IMR-90 (cell line): ENCODE measurements at regions not wholly inside any gene's neighbourhood (a gene's known extent, or its start where the extent isn't known, plus 50 kb on each side); places are given as distances from the start of the nearest gene placed in this dataset.

ENCODE experiments used
- ATAC-seq: fragments of 200-7000 bp; cut with Tn5 transposase; 2 replicates; pipeline ENCODE4 v1.9.1; 2020; ENCODE audit warnings: low read depth, mild to moderate bottlenecking, moderate library complexity
- BruUV-seq: library from RNA; stranded (reverse); fragments of 400-500 nt; replicated peaks from 2 replicates; lab custom pipeline; 2021; lab: Mats Ljungman, UMichigan
- CTCF ChIA-PET: fragments of 300-600 bp; formaldehyde crosslinking; extraction: SDS; loops from one replicate; lab custom pipeline; 2021; ENCODE audit warnings: antibody characterized with exemption; lab: Yijun Ruan, JAX
- POLR2A ChIA-PET: fragments of 300-600 bp; sonication (Branson Sonifier 250); formaldehyde crosslinking; loops from one replicate; lab custom pipeline; 2022; ENCODE audit warnings: antibody characterized with exemption; ENCODE audit not compliant: unreplicated experiment; lab: Charles Lee
- DNase-seq: peaks from one replicate; pipeline ENCODE4 v3.0.0; 2013
- H2AFZ ChIP-seq: replicated peaks from 2 replicates; pipeline ENCODE3; 2013; ENCODE audit warnings: low read length, mild to moderate bottlenecking; ENCODE audit not compliant: poor library complexity
- H2AK5ac ChIP-seq: 2 replicates; pipeline ENCODE4 v1.6.1; 2013; ENCODE audit warnings: low read depth, low read length, inconsistent platforms
- H2AK9ac ChIP-seq: replicated peaks from 2 replicates; pipeline ENCODE3; 2013; ENCODE audit warnings: mild to moderate bottlenecking, low read depth, low read length, moderate library complexity; ENCODE audit not compliant: poor library complexity
- H2BK120ac ChIP-seq: 2 replicates; pipeline ENCODE4 v1.6.1; 2013; ENCODE audit warnings: low read depth, low read length, inconsistent platforms
- H2BK15ac ChIP-seq: 3 replicates; pipeline ENCODE4 v1.6.1; 2013; ENCODE audit warnings: low read depth, low read length, inconsistent platforms
- H2BK20ac ChIP-seq: 2 replicates; pipeline ENCODE4 v1.6.1; 2013; ENCODE audit warnings: low read depth, mild to moderate bottlenecking, inconsistent platforms, low read length, moderate library complexity
- H2BK5ac ChIP-seq: 2 replicates; pipeline ENCODE4 v1.6.1; 2013; ENCODE audit warnings: mild to moderate bottlenecking, low read depth, low read length, inconsistent platforms; ENCODE audit not compliant: poor library complexity, severe bottlenecking
- H3K14ac ChIP-seq: replicated peaks from 2 replicates; pipeline ENCODE4 v1.6.1; 2013; ENCODE audit warnings: low read depth, low read length, inconsistent platforms
- H3K18ac ChIP-seq: 2 replicates; pipeline ENCODE4 v1.6.1; 2013; ENCODE audit warnings: low read depth, low read length, control low read depth
- H3K23ac ChIP-seq: 2 replicates; pipeline ENCODE4 v1.6.1; 2013; ENCODE audit warnings: low read depth, low read length, inconsistent platforms
- H3K27ac ChIP-seq: 2 replicates; pipeline ENCODE4 v1.5.1; 2013; ENCODE audit warnings: mild to moderate bottlenecking, control low read depth, low read length; ENCODE audit not compliant: insufficient read depth
- H3K27me3 ChIP-seq: 2 replicates; pipeline ENCODE4 v1.6.1; 2013; ENCODE audit warnings: low read length; ENCODE audit not compliant: control insufficient read depth, insufficient read depth
- H3K36me3 ChIP-seq: 2 replicates; pipeline ENCODE4 v1.6.1; 2013; ENCODE audit warnings: low read length, mixed read lengths; ENCODE audit not compliant: control insufficient read depth, insufficient read depth
- H3K4ac ChIP-seq: 2 replicates; pipeline ENCODE4 v1.6.1; 2013; ENCODE audit warnings: low read depth, low read length, inconsistent platforms
- H3K4me1 ChIP-seq: 2 replicates; pipeline ENCODE4 v1.6.1; 2013; ENCODE audit warnings: low read length, mixed read lengths; ENCODE audit not compliant: control insufficient read depth, insufficient read depth
- H3K4me2 ChIP-seq: 2 replicates; pipeline ENCODE4 v1.6.1; 2013; ENCODE audit warnings: low read depth, mild to moderate bottlenecking, control low read depth, low read length, moderate library complexity
- H3K4me3 ChIP-seq: 2 replicates; pipeline ENCODE4 v1.5.1; 2013; ENCODE audit warnings: low read depth, mild to moderate bottlenecking, control low read depth, low read length, moderate library complexity; ENCODE audit not compliant: insufficient read depth
- H3K56ac ChIP-seq: 2 replicates; pipeline ENCODE4 v1.6.1; 2013; ENCODE audit warnings: low read length, inconsistent platforms; ENCODE audit not compliant: insufficient read depth; ENCODE audit errors: extremely low read depth
- H3K79me1 ChIP-seq, 2 experiments: 2 replicates each; pipeline ENCODE4 v1.6.1; 2013; ENCODE audit warnings: low read length in 2 of 2, inconsistent platforms in 1 of 2, low read depth in 1 of 2
- H3K9ac ChIP-seq: 2 replicates; pipeline ENCODE4 v1.6.1; 2013; ENCODE audit warnings: low read depth, low read length, control low read depth
- H3K9me1 ChIP-seq: 2 replicates; pipeline ENCODE4 v1.6.1; 2013; ENCODE audit warnings: low read length, inconsistent platforms; ENCODE audit not compliant: insufficient read depth
- H3K9me3 ChIP-seq: 2 replicates; pipeline ENCODE4 v1.6.1; 2013; ENCODE audit warnings: low read length; ENCODE audit not compliant: control insufficient read depth, insufficient read depth
- H4K20me1 ChIP-seq: 2 replicates; pipeline ENCODE4 v1.6.1; 2013; ENCODE audit warnings: low read length, inconsistent platforms; ENCODE audit not compliant: insufficient read depth
- H4K5ac ChIP-seq: 2 replicates; pipeline ENCODE4 v1.6.1; 2013; ENCODE audit warnings: mild to moderate bottlenecking, low read depth, low read length, control low read depth
- H4K8ac ChIP-seq, 2 experiments: 2 replicates each; pipeline ENCODE4 v1.6.1; 2013; ENCODE audit warnings: low read depth in 2 of 2, low read length in 2 of 2, control low read depth in 1 of 2, inconsistent platforms in 1 of 2
- H4K91ac ChIP-seq: 2 replicates; pipeline ENCODE4 v1.6.1; 2013; ENCODE audit warnings: low read depth, low read length, inconsistent platforms; ENCODE audit not compliant: insufficient read depth
- BHLHE40 ChIP-seq: fragments of 150-350 bp; IDR thresholded peaks from 2 replicates; pipeline ENCODE4 v1.6.1; 2016; ENCODE audit warnings: mild to moderate bottlenecking, low read depth, low read length
- CTCF ChIP-seq: conservative IDR thresholded peaks from 2 replicates; pipeline ENCODE4 v1.5.1; 2012; ENCODE audit warnings: mild to moderate bottlenecking, low read depth, low read length, improper control_type of control experiment
- WGBS, 2 experiments: methylation state at CpG; one replicate each; pipeline versions ENCODE4 v1.1.5 to v1.1.7; 2013; ENCODE audit warnings: missing lambda C conversion rate in 2 of 2; ENCODE audit not compliant: insufficient read length in 1 of 2; ENCODE audit errors: extremely low coverage in 2 of 2; 5-methylcytosine and 5-hydroxymethylcytosine counted together
- dilution Hi-C: fragments of 300-500 bp; cut with HindIII; formaldehyde crosslinking; loops from one replicate; pipeline ENCODE4 v1.14.3; 2018; ENCODE audit warnings: low sequenced_read_pairs; ENCODE audit not compliant: unreplicated experiment
- in situ Hi-C: fragments of 300-500 bp; cut with MboI; formaldehyde crosslinking; loops from 3 replicates; pipeline ENCODE4 v1.14.3; 2019; ENCODE audit warnings: low sequenced_read_pairs, inconsistent platforms, mixed read lengths
- intact Hi-C: fragments of 100-400 bp; cut with micrococcal nuclease; formaldehyde crosslinking; loops from 2 replicates; pipeline ENCODE4 v1.10.0; 2022

DNA sequence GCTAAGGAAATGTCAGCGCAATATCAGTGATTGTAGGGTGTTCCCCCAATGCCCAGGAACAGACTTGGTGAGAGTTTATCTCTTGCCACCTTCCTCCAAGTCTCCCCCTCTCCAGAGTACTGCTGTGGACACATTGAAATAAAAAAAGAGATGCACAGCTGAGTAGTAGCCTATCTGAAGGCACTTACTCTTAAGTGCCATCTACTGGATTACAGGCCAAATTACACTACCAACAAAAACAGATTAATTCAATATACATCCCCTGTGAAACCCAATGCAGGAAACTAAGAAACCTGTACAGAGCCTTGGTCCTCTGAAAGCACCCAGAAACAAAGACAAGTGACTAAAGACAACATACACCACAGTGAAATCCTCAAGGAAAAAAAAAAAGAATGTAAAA lies 460.3 kb downstream of the ZIC3 start:
- Histone ChIP-seq H2BK120ac (no peak overlapping the region), H3K4me1 (no peaks in the 10 kb centered on the region), H3K27ac (no peak overlapping the region), H2BK5ac (no peak overlapping the region), H4K91ac (no peak overlapping the region), H3K14ac (no peak overlapping the region), H2AK9ac (no peak overlapping the region), H3K9me1 (no peaks in the 10 kb centered on the region), H3K4me2 (no peak overlapping the region), H2BK20ac (no peak overlapping the region), H3K18ac (no peak overlapping the region), H4K5ac (no peak overlapping the region), H3K9ac (no peak overlapping the region), H4K20me1 (no peaks in the 10 kb centered on the region), H3K27me3 (no peaks in the 10 kb centered on the region), H2BK15ac (no peak overlapping the region), H3K9me3 (no peaks in the 10 kb centered on the region; the same call in 1 of the 2 replicates), H3K56ac (no peak overlapping the region), H3K36me3 (no peaks in the 10 kb centered on the region), H3K79me1 (no peaks in the 10 kb centered on the region), H2AFZ (no peak overlapping the region), H2AK5ac (no peak overlapping the region), H3K4ac (no peak overlapping the region), H4K8ac (no peak overlapping the region), H3K23ac (no peak overlapping the region), H3K4me3 (no peak overlapping the region)
- dilution Hi-C loops (no loop called here), intact Hi-C loops (no loop called here), in situ Hi-C loops (no loop called here)
- CTCF ChIA-PET = no interaction called here
- no peak for DNase-seq
- ATAC-seq = no peak
- no TSS peak for BruUV-seq
- TF ChIP-seq CTCF (peak; percentile 27; the same call in 1 of the 2 replicates), BHLHE40 (no peak)
- WGBS, 2 experiments = no CpG with 5 or more reads among the region's 1 CpG
- POLR2A ChIA-PET = no interaction called here
